Muscle layer of duodenum (tissue), 2 donors: ENCODE measurements at regions not wholly inside any gene's neighbourhood (a gene's known extent, or its start where the extent isn't known, plus 50 kb on each side); places are given as distances from the start of the nearest gene placed in this dataset.

Source experiments
- H3K27ac ChIP-seq: one replicate; pipeline ENCODE4 v1.7.0; 2013; ENCODE audit warnings: mild to moderate bottlenecking, low read length
- H3K27me3 ChIP-seq: one replicate; pipeline ENCODE4 v1.7.0; 2013; ENCODE audit warnings: low read depth, mild to moderate bottlenecking, control low read depth, low read length
- H3K36me3 ChIP-seq, 2 donors: one replicate each; pipeline ENCODE4 v1.7.0; 2013; ENCODE audit warnings: low read length in 2 of 2, control low read depth in 1 of 2, mild to moderate bottlenecking in 1 of 2; ENCODE audit not compliant: insufficient read depth in 2 of 2, control insufficient read depth in 1 of 2
- H3K4me1 ChIP-seq, 2 donors: one replicate each; pipeline ENCODE4 v1.7.0; 2013; ENCODE audit warnings: low read length in 2 of 2, mild to moderate bottlenecking in 2 of 2, control low read depth in 1 of 2, moderate library complexity in 1 of 2; ENCODE audit not compliant: insufficient read depth in 2 of 2, control insufficient read depth in 1 of 2
- H3K4me3 ChIP-seq, 2 donors: one replicate each; pipeline ENCODE4 v1.7.0; 2013; ENCODE audit warnings: low read length in 2 of 2, low read depth in 1 of 2, mild to moderate bottlenecking in 1 of 2
- H3K9me3 ChIP-seq, 2 donors: one replicate each; pipeline ENCODE4 v1.7.0; 2013; ENCODE audit warnings: low read length in 2 of 2, control low read depth in 1 of 2, mild to moderate bottlenecking in 1 of 2; ENCODE audit not compliant: control insufficient read depth in 1 of 2
- donor health status: healthy.

DNA sequence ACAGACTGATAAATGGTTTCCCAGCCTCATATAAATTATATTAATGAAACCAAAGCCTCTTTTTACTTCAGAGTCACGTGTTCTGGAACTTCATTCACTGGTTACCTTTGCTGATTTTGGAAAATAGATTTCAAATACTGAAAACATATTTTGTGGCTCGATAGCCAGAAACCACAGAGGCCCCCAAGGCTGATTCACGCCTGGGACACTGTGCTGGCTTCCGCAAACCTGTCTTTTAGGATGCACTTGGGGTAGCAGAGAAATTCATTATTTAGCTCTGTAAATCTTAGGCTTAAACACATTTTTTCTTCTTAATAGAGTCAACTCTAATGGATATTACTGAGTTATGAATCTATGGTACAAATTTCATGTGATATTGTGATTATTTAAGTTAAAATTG, 90.7 kb upstream of the TMEM18 start:
- no peak overlapping the region for H3K4me3 ChIP-seq
- H3K27ac ChIP-seq: no peak overlapping the region
- no peaks in the 10 kb centered on the region for H3K27me3 ChIP-seq
- H3K4me1 ChIP-seq: no peaks in the 10 kb centered on the region
- no peaks in the 10 kb centered on the region for H3K9me3 ChIP-seq
- H3K36me3 ChIP-seq: no peaks in the 10 kb centered on the region

DNA sequence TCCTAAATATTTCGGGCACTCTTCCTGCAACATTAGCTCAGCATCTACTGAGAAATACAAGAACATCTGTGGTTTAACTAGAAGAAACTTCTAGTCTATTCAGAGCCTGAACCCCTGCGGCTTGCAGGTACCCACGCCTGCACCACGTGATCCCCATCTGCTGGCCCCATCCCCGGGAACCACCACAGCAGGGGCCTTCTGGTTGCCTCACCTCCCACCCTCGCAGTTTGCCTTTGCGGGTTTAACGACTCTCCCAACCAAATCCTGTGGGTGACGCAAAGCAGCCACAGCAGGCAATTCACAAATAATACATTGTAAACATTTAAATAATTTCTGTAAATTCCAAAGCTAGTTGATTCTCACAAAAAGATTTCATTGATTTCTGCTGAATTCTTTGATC, 90.2 kb upstream of the TMEM18 start:
- Histone ChIP-seq H3K27me3 (no peaks in the 10 kb centered on the region), H3K36me3 (no peaks in the 10 kb centered on the region), H3K9me3 (no peaks in the 10 kb centered on the region), H3K27ac (no peak overlapping the region), H3K4me3 (no peak overlapping the region), H3K4me1 (no peaks in the 10 kb centered on the region)

DNA sequence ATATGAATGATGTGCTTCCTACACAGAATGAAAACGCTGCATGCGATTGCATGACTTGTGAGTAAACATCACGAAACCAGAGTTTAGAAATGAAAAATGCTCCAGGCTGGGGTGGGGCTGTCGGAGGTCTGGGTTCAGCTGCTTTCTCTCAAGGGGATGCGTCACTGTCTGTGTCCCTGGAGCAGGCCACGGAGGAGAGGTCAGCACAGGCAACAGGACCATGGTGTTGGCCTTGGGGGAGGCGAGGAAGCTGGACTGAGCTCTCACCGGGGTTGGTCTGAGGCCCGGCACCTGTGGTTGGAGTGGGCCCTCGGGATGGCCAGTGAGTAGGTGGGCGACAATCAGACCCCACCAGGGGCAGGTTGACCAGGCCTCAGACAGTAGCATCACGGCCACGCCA, 89.0 kb upstream of the TMEM18 start:
- no peaks in the 10 kb centered on the region for H3K27me3 ChIP-seq
- no peaks in the 10 kb centered on the region for H3K36me3 ChIP-seq
- no peaks in the 10 kb centered on the region for H3K4me1 ChIP-seq
- H3K27ac ChIP-seq: no peak overlapping the region
- H3K4me3 ChIP-seq: no peak overlapping the region
- H3K9me3 ChIP-seq: no peaks in the 10 kb centered on the region

DNA sequence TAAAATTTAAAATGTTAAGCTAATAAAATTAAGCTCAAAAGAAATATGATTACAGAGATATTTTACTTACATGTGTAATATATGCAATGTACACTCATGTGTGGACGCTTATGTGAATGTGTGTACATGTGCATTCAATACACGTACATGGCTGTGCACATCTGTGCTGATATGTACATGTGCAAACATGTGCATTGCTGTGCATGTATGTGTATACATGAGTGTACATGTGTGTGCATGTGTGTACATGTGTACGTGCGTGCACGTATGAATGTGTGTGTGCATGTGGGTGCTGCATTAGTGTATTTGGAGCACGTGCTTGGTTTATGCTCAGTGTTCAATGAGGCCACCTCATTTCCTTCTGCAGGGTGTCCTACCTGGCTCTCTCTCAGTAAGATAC, 88.2 kb upstream of the TMEM18 start:
- Histone ChIP-seq H3K27ac (no peak overlapping the region), H3K36me3 (no peaks in the 10 kb centered on the region), H3K27me3 (no peaks in the 10 kb centered on the region), H3K9me3 (no peaks in the 10 kb centered on the region), H3K4me1 (no peaks in the 10 kb centered on the region), H3K4me3 (no peak overlapping the region)

DNA sequence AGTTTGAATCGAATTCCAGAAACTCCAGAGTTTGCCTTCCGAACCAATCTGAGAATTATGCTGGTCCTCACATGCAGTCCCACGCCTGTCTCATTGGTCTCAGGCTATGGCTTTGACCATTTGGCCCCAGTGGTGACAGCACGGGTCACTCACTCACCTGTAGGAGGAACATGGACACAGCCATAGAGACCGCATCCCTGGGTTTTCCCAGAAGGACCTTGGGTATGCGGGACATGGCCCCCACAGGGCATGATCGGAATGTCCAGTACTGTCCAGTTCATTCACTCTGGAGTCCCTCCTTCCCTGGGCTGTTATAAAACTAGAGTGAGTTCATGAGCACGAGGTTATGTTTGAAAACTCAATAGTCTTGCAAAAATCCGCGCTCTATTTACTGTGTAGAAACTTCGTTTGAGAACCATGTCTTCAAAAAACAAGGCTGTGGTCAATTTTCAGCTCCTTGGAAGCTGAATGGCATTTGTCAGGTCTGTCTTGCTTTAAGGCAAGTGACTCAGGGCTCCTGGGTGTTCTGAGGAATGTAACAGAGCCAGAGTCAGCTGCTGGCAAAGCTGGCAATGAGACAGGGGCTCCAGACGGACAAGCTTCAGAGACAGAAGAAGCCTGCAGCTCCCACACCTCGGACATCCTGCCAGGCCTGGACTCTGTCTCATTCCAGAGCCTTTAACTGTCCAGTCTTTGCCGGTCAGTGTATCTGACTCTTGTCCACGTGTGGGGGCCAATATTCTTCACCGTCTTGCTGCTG, 86.7 kb upstream of the TMEM18 start:
- H3K36me3 ChIP-seq: no peaks in the 10 kb centered on the region
- H3K9me3 ChIP-seq: no peaks in the 10 kb centered on the region
- no peaks in the 10 kb centered on the region for H3K4me1 ChIP-seq
- no peak overlapping the region for H3K27ac ChIP-seq
- no peak overlapping the region for H3K4me3 ChIP-seq
- H3K27me3 ChIP-seq: no peaks in the 10 kb centered on the region

DNA sequence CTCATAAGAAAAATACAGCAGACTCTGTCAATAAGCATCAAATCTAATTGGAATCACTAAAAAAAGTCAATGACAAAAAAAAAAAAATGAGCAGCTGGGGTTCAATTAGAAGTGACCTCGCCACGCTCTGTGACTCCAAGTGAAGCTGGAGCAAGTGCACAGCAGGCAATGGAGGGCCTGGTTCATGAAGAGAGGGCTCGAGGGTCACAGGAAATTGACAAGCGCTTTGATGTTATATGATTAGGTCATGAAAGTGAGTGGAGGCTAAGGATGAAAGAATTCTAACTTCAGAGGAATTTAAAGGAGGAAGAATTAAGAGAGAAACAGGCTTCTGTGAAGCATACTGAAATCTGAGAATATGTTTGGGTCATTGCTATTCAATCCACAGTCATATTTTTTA, 85.4 kb upstream of the TMEM18 start:
- Histone ChIP-seq H3K4me1 (no peaks in the 10 kb centered on the region), H3K27ac (no peak overlapping the region), H3K9me3 (no peaks in the 10 kb centered on the region), H3K4me3 (no peak overlapping the region), H3K36me3 (no peaks in the 10 kb centered on the region), H3K27me3 (no peaks in the 10 kb centered on the region)

DNA sequence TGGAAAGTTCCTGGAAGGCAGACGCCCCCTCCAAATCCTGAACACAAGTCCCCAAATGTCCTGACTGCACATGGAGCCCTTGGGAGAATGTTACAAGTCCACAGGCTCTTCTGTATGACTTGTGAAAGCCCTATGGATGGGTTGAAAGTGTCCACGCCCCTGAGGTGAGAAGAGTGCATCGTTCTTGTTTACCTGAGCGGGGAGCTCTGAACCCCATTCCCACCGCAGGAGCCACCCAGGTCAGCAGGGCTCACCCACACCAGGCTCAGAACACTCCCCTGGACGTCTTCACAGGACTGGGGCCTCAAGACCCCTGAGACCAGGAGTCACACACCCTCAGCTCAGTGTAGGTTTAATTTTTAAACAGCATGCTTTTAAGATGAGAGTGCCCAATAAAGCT, 84.2 kb upstream of the TMEM18 start:
- Histone ChIP-seq H3K9me3 (no peaks in the 10 kb centered on the region), H3K4me3 (no peak overlapping the region), H3K4me1 (no peaks in the 10 kb centered on the region), H3K27me3 (no peaks in the 10 kb centered on the region), H3K27ac (no peak overlapping the region), H3K36me3 (no peaks in the 10 kb centered on the region)

DNA sequence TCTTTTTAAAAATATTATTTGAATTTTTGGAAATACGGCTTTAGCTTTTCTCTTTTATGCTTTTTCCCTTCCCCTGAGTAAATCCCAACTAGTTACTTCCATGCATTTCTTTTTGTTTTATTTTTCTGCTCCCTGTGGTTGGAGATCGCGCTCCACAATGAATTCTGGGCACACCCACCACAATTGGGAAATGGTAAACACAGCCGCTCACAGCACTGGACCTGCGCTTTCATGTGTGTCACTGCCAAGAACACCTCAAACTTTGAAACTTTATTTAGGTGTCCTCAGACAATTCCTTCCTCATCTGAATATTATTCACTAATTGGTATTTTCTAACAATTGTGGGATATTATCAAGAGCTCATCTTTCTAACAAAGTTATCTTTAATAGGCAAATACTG, 82.8 kb upstream of the TMEM18 start:
- Histone ChIP-seq H3K27me3 (no peaks in the 10 kb centered on the region), H3K4me1 (no peaks in the 10 kb centered on the region), H3K36me3 (no peaks in the 10 kb centered on the region), H3K4me3 (no peak overlapping the region), H3K27ac (no peak overlapping the region), H3K9me3 (no peaks in the 10 kb centered on the region)

DNA sequence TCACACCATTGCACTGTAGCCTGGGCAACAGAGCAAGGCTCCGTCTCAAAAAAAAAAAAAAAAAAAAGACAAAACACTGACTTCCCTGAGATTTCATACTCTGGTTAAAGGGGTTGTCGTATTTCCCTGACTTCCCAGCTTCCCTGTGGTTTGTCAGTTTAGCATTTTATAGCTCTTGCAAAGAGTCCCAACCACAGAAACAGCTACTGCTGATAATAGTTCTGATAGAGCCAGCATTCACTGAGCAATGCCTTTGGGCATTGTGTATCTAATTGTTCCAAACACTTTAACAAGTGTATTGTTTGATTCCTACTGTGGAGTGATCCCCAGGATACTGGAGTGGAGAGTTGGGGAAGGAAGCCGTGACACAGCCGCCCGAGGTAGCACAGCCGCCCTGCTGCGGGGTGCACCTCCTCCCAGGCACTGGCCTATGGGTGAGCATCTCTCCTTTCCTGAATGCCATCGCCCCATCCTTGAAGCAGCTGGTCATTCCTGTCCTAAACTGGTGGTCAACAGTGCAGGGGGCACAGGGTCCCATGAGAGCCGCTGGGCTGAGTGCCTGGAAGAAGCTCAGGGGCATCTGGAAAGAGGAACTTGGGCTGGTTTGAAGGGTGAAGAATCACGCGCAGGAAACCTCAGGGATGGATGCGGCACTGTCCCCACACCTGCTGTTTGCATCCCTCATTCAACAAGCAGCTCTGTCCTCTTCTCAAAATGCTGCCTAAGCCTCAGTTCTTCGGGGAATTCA, 81.0 kb upstream of the TMEM18 start:
- no peaks in the 10 kb centered on the region for H3K27me3 ChIP-seq
- H3K36me3 ChIP-seq: no peaks in the 10 kb centered on the region
- no peak overlapping the region for H3K27ac ChIP-seq
- H3K4me1 ChIP-seq: no peaks in the 10 kb centered on the region
- H3K9me3 ChIP-seq: no peaks in the 10 kb centered on the region
- no peak overlapping the region for H3K4me3 ChIP-seq

DNA sequence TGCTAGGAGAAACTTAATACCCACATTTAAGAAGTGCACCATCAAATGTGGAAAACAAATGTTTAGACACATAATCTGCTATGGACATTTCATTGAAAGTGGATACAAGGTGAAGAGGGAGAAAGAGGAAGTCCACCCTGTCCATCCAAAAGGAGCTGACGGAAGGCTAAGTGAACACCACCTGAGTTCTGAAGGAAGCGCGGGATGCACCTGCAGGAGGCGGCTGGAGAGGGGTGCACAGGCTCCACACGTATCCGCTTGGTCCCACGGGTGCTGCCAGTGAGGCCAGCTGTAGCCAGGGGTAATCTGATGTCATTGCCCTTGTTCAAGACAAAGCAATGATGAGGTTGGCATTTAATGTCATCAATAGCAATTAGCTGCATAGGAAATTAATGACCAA, 75.9 kb upstream of the TMEM18 start:
- Histone ChIP-seq H3K9me3 (no peaks in the 10 kb centered on the region), H3K27ac (no peak overlapping the region), H3K4me1 (no peaks in the 10 kb centered on the region), H3K36me3 (no peaks in the 10 kb centered on the region), H3K4me3 (no peak overlapping the region), H3K27me3 (no peaks in the 10 kb centered on the region)

DNA sequence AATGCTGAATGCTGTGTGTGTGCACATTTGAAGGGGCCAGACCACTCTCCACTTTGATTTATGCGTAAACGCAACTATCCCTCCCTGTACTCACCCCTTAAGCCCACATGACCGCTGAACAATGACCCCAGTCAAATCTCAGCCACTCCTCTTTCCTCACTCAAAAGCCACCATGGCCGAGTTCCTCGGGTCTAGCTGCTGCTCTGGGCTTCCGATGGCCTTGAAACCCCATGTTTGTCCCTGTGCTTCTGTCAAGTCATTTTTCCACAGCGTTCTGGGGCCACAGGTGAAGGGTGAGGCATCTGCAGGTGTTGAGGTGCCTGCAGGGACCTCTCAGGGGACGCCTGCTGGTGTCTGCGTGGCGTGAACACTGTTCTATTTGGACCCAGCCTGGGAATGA, 74.3 kb upstream of the TMEM18 start:
- H3K36me3 ChIP-seq: no peaks in the 10 kb centered on the region
- no peak overlapping the region for H3K27ac ChIP-seq
- no peaks in the 10 kb centered on the region for H3K9me3 ChIP-seq
- H3K27me3 ChIP-seq: no peaks in the 10 kb centered on the region
- H3K4me1 ChIP-seq: no peaks in the 10 kb centered on the region
- H3K4me3 ChIP-seq: no peak overlapping the region

DNA sequence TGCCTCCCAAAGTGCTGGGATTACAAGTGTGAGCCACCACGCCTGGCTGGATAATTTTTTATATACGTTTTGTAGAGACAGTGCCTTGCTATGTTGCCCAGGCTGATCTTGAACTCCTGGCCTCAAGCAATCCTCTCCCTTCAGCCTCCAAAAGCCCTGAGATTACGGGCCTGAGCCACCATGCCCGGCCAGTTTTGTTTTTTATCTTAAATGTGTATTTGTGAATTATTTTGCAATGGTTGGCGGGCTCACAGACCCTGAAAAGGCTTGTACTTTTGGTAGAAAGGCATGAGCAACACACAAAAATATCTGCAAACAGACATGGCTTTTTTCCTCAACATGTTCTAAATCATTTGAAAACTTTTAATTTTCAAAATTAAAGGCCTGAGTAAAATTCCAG, 73.4 kb upstream of the TMEM18 start:
- H3K27ac ChIP-seq: no peak overlapping the region
- H3K4me1 ChIP-seq: no peaks in the 10 kb centered on the region
- no peak overlapping the region for H3K4me3 ChIP-seq
- H3K36me3 ChIP-seq: no peaks in the 10 kb centered on the region
- no peaks in the 10 kb centered on the region for H3K27me3 ChIP-seq
- H3K9me3 ChIP-seq: no peaks in the 10 kb centered on the region
